Sigmoid colon (tissue), 6 donors: ENCODE measurements at regions not wholly inside any gene's neighbourhood (a gene's known extent, or its start where the extent isn't known, plus 50 kb on each side); places are given as distances from the start of the nearest gene placed in this dataset.

Experiments used
- DNase-seq: peaks from one replicate; pipeline ENCODE4 v3.0.0-alpha.2; 2019
- H3K27ac ChIP-seq, 4 donors: fragments of 200-600 bp; sonication (generic); one replicate each; pipeline ENCODE4 v1.5.1; 2016 to 2019; ENCODE audit warnings: mild to moderate bottlenecking in 1 of 4
- H3K27me3 ChIP-seq, 3 donors: fragments of 200-600 bp; sonication (generic); one replicate each; pipeline ENCODE4 v1.5.1; 2019; ENCODE audit warnings: mild to moderate bottlenecking in 1 of 3
- H3K36me3 ChIP-seq, 4 donors: fragments of 200-600 bp; sonication (generic); one replicate each; pipeline ENCODE4 v1.5.1; 2016 to 2019
- H3K4me1 ChIP-seq, 4 donors: fragments of 200-600 bp; sonication (generic); one replicate each; pipeline ENCODE4 v1.5.1; 2017 to 2019
- H3K4me3 ChIP-seq, 4 donors: fragments of 200-600 bp; sonication (generic); one replicate each; pipeline ENCODE4 v1.5.1; 2017 to 2019; ENCODE audit warnings: mild to moderate bottlenecking in 2 of 4, moderate library complexity in 1 of 4
- H3K9me3 ChIP-seq, 4 donors: fragments of 200-600 bp in 3 of 4; sonication (generic) in 3 of 4; one replicate each; pipeline versions ENCODE4 v1.5.1 to v1.6.1; 2013 to 2019
- EP300 ChIP-seq, 4 donors: sonication (generic); formaldehyde crosslinking; IDR thresholded peaks; one replicate each; pipeline ENCODE4 v1.6.1; 2017; ENCODE audit warnings: antibody characterized with exemption in 4 of 4
- POLR2A ChIP-seq, 2 donors: fragments of 450-650 bp; IDR thresholded peaks; one replicate each; pipeline ENCODE4 v1.6.1; 2016; ENCODE audit warnings: antibody characterized with exemption in 2 of 2, mild to moderate bottlenecking in 2 of 2, moderate library complexity in 2 of 2
- POLR2AphosphoS5 ChIP-seq, 4 donors: sonication (generic); formaldehyde crosslinking; IDR thresholded peaks; one replicate each; pipeline ENCODE4 v1.6.1; 2017; ENCODE audit warnings: antibody characterized with exemption in 4 of 4
- WGBS, 2 donors: extraction: QIAGEN DNeasy Blood & Tissue Kit; methylation state at CpG; one replicate each; pipeline ENCODE4 v1.1.7; 2013; 5-methylcytosine and 5-hydroxymethylcytosine counted together
- intact Hi-C: fragments of 100-400 bp; cut with DNase I; formaldehyde crosslinking; loops from one replicate; pipeline ENCODE4 v1.15.1; 2023
- TF ChIP-seq, protein P1 (sequence below), 4 experiments: fragments of 450-650 bp in 3 of 4; fragments of 200-600 bp in 1 of 4; IDR thresholded peaks; one replicate each; pipeline ENCODE4 v1.5.1; 2016 to 2019; ENCODE audit warnings: antibody characterized with exemption in 4 of 4, mild to moderate bottlenecking in 3 of 4, moderate library complexity in 2 of 4
- donor health status: healthy with polysubstance abuse.
- donor health status: healthy.

DNA sequence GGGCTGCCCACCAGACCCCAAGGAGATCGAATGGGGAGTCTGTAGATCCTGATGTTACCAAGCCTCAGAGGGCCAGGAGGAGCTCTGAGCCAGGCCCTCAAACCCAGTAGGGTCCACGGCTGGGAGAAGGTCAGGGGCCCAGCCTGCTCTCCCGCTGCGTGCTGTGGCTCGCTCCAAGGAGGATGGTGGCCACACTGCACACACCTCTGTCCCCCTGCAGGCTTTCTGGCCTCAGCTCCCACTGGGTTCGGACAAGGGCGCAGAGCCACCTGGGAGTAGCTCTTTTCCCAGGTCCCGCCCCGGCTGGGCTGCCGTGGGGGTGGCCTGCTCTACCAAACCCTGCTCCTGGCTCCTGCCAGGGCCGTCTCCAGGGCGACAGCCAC is 175.8 kb downstream of the ZNF248 start:
- peaks cover 0 to 9% (median 0%) of the 10 kb centered on the region in 4 donors for H3K9me3 ChIP-seq
- intact Hi-C loops, result no loop called here
- H3K27me3 ChIP-seq, result no peaks in the 10 kb centered on the region
- no peaks in the 10 kb centered on the region for H3K4me1 ChIP-seq
- DNase-seq, result no peak
- H3K4me3 ChIP-seq, result no peak overlapping the region
- no peak for TF ChIP-seq POLR2AphosphoS5 (IDR thresholded peaks at IDR 0.05)
- TF ChIP-seq POLR2A (IDR thresholded peaks at IDR 0.05), result no peak
- TF ChIP-seq EP300 (IDR thresholded peaks at IDR 0.05), result no peak
- TF ChIP-seq, protein P1, sequence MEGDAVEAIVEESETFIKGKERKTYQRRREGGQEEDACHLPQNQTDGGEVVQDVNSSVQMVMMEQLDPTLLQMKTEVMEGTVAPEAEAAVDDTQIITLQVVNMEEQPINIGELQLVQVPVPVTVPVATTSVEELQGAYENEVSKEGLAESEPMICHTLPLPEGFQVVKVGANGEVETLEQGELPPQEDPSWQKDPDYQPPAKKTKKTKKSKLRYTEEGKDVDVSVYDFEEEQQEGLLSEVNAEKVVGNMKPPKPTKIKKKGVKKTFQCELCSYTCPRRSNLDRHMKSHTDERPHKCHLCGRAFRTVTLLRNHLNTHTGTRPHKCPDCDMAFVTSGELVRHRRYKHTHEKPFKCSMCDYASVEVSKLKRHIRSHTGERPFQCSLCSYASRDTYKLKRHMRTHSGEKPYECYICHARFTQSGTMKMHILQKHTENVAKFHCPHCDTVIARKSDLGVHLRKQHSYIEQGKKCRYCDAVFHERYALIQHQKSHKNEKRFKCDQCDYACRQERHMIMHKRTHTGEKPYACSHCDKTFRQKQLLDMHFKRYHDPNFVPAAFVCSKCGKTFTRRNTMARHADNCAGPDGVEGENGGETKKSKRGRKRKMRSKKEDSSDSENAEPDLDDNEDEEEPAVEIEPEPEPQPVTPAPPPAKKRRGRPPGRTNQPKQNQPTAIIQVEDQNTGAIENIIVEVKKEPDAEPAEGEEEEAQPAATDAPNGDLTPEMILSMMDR (IDR thresholded peaks at IDR 0.05), result no peak
- no peaks in the 10 kb centered on the region for H3K36me3 ChIP-seq
- WGBS, 2 donors, result 83 to 88% methylated on average over 12 of the region's 12 CpGs
- H3K27ac ChIP-seq, result no peak overlapping the region

DNA sequence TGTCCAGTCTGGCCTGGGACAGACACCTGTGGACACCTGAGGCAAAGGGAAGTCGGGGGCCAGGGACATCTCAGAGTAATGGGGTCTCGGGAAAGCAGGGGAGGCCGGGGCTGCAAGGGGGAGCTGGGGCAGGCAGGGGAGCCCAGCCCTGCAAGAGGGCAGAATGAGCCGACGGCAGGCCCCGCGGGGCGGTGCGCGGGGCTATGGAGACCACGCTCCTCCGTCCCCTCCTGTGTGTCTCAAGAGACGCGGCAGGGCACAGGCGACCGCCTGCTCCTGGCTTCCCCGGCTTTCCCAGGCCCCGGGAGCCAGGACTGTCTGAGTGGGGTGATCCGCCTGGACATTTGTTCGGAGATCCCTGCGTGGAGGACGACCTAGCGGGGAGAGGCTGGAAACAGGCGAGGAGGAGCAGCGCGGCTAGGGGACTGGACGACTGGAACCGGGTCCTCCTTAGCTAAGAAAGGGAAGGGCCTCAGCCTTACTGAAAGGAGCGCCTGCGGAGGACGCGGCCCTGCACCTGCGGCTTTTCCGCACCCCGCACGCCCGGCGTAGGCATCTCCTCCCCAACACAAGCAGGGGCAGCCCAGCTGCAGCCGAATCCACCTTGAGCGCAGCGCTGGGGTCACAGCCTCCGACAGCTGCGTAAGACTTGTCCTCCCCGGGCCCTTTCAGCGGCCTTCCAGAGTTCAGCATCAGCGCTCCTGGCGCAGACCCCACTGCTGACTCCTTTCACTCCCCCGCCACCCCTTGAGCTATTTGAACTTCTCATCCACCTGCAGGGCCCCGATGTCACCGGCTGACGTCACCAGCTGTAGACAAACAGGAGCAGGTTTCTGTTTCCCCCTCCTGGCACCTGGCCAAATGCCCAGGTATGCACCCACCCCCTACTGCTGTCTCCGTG is 176.4 kb downstream of the ZNF248 start:
- WGBS, 2 donors, result 86 to 90% methylated on average over 52 of the region's 52 CpGs
- Histone ChIP-seq H3K4me1 (no peaks in the 10 kb centered on the region), H3K27me3 (no peaks in the 10 kb centered on the region), H3K4me3 (no peak overlapping the region), H3K9me3 (peaks cover 0 to 9% (median 0%) of the 10 kb centered on the region in 4 donors), H3K27ac (no peak overlapping the region), H3K36me3 (no peaks in the 10 kb centered on the region)
- TF ChIP-seq EP300 (IDR thresholded peaks at IDR 0.05) (no peak), POLR2AphosphoS5 (IDR thresholded peaks at IDR 0.05) (no peak), POLR2A (IDR thresholded peaks at IDR 0.05) (no peak)
- TF ChIP-seq, protein P1 (IDR thresholded peaks at IDR 0.05), result no peak
- intact Hi-C loops, result no loop called here
- DNase-seq, result no peak

DNA sequence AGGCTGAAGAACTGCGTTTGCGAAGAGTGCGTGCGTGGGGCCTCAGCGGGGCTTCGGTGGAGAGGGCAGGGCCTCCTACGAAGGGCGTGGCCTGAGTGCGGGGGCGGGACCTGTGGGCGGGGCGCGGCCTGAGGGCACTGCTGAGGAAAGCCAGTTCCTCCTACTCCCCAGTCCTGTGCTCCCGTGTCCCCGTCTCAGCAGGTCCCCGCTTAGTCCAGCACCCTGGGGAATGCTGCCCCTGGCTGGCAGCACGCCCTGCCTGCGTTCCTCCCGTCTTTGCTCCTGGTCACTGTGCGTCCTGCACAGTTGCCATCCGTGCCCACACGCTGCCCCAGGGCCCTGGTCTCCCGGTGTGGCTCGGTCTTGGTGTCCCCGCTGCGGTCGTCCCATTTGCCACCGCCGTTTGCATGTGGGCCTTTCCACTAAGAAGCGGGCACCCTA is 177.1 kb downstream of the ZNF248 start:
- Histone ChIP-seq H3K27ac (no peak overlapping the region), H3K4me1 (no peaks in the 10 kb centered on the region), H3K9me3 (peaks cover 0 to 6% (median 0%) of the 10 kb centered on the region in 4 donors), H3K4me3 (no peak overlapping the region), H3K36me3 (no peaks in the 10 kb centered on the region), H3K27me3 (no peaks in the 10 kb centered on the region)
- intact Hi-C loops, result no loop called here
- WGBS, 2 donors, result 87 to 93% methylated on average over 30 of the region's 30 CpGs
- no peak for TF ChIP-seq EP300 (IDR thresholded peaks at IDR 0.05)
- TF ChIP-seq POLR2A (IDR thresholded peaks at IDR 0.05), result no peak
- TF ChIP-seq, protein P1 (IDR thresholded peaks at IDR 0.05), result no peak
- TF ChIP-seq POLR2AphosphoS5 (IDR thresholded peaks at IDR 0.05), result no peak
- no peak for DNase-seq

DNA sequence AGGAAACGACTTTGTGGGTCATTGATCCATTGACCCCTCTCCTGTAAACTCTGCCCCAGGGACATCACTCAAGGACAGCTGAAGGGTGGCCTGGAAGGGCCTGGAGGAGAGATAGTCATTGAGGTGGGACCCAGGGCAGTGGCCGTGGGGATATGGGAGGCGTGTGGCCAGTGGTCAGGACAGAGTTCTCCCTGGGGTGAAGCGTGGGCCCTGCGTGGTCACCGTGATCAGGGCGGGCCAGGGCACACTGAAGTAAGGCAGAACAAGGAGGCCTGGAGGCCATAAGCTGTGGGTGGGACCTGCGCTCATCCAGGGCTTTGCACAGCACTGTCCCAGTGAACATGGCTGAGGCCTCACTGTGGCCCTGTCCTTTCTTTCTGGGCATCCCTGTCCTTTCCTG is 177.9 kb downstream of the ZNF248 start:
- 91 to 95% methylated on average over 8 of the region's 8 CpGs for WGBS, 2 donors

More for the DNA sequence above, 177.9 kb downstream of the ZNF248 start:
- DNase-seq, result no peak
- no peaks in the 10 kb centered on the region for H3K4me1 ChIP-seq
- no peaks in the 10 kb centered on the region for H3K27me3 ChIP-seq
- TF ChIP-seq EP300 (IDR thresholded peaks at IDR 0.05) (no peak), POLR2AphosphoS5 (IDR thresholded peaks at IDR 0.05) (no peak), POLR2A (IDR thresholded peaks at IDR 0.05) (no peak)
- TF ChIP-seq, protein P1 (IDR thresholded peaks at IDR 0.05), result no peak
- H3K36me3 ChIP-seq, result no peaks in the 10 kb centered on the region
- peaks cover 0 to 6% (median 0%) of the 10 kb centered on the region in 4 donors for H3K9me3 ChIP-seq
- no peak overlapping the region for H3K4me3 ChIP-seq
- no peak overlapping the region for H3K27ac ChIP-seq
- intact Hi-C loops, result no loop called here
